ENCODE measurements at regions not wholly inside any gene's neighbourhood (a gene's known extent, or its start where the extent isn't known, plus 50 kb on each side); places are given as distances from the start of the nearest gene placed in this dataset.

GRCh38 chrX:45381841-45382240 is 181.2 kb upstream of the DIPK2B start:
- H3K27ac ChIP-seq (ENCODE audit: extremely low read depth, low read depth, low read length): no peak overlapping the region
- H3K4me1 ChIP-seq (ENCODE audit: control insufficient read depth, insufficient read depth, low read length): no peaks in the 10 kb centered on the region
- no peak overlapping the region for H3K4me3 ChIP-seq (ENCODE audit: low read depth, low read length)
- no peaks in the 10 kb centered on the region for H3K36me3 ChIP-seq (ENCODE audit: control insufficient read depth in 2 of 2, insufficient read depth in 1 of 2, low read length in 2 of 2)
- no peaks in the 10 kb centered on the region for H3K9me3 ChIP-seq (ENCODE audit: control insufficient read depth, insufficient read depth, low read depth, low read length)
- ChIA-PET POLR2A (interaction anchor here (0.7 kb wide), 1 partner anchor 68 kb away, joined by 4 read pairs; no protein-coding TSS in a partner anchor), CTCF (no interaction called here)
- TF ChIP-seq KLF7 (tag by site-specific recombination; IDR thresholded peaks at IDR 0.05; ENCODE audit: borderline replicate concordance) (no peak), ZNF416 (tag by site-specific recombination; IDR thresholded peaks at IDR 0.05) (no peak), FEZF1 (tag by site-specific recombination; IDR thresholded peaks at IDR 0.05) (no peak), ZNF747 (tag by site-specific recombination; IDR thresholded peaks at IDR 0.05) (no peak), ZNF768 (tag by site-specific recombination; IDR thresholded peaks at IDR 0.05) (no peak), ZBTB20 (tag by site-specific recombination; IDR thresholded peaks at IDR 0.05) (no peak), REST (tag by site-specific recombination; IDR thresholded peaks at IDR 0.05) (no peak)
- TF ChIP-seq, protein P1, sequence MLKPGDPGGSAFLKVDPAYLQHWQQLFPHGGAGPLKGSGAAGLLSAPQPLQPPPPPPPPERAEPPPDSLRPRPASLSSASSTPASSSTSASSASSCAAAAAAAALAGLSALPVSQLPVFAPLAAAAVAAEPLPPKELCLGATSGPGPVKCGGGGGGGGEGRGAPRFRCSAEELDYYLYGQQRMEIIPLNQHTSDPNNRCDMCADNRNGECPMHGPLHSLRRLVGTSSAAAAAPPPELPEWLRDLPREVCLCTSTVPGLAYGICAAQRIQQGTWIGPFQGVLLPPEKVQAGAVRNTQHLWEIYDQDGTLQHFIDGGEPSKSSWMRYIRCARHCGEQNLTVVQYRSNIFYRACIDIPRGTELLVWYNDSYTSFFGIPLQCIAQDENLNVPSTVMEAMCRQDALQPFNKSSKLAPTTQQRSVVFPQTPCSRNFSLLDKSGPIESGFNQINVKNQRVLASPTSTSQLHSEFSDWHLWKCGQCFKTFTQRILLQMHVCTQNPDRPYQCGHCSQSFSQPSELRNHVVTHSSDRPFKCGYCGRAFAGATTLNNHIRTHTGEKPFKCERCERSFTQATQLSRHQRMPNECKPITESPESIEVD (tag by site-specific recombination; IDR thresholded peaks at IDR 0.05): no peak

DNA sequence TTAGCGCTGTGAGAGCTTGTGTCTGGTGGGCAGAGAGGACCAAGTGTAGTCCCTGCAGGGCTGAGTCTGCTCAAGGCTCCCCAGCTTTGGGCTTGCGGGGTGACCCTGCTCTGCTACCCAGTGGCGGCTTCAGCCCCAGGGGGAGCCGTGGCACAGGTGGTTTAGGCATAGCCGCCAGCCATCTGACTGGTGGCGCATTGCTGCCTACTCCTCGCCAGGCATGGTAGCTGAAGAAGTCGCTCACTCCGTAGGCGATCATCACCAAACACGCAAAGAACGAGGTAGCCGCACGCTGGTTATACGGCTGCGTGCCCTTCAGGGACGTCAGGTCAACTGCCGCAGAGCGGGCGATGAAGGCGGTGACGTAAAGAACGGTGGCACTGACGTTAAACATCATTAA is 180.7 kb upstream of the DIPK2B start:
- CTCF ChIA-PET: no interaction called here
- no peak overlapping the region for H3K4me3 ChIP-seq (ENCODE audit: low read depth, low read length)
- POLR2A ChIA-PET: no interaction called here
- no peaks in the 10 kb centered on the region for H3K4me1 ChIP-seq (ENCODE audit: control insufficient read depth, insufficient read depth, low read length)
- no peaks in the 10 kb centered on the region for H3K36me3 ChIP-seq (ENCODE audit: control insufficient read depth in 2 of 2, insufficient read depth in 1 of 2, low read length in 2 of 2)
- TF ChIP-seq ZNF623 (tag by site-specific recombination; IDR thresholded peaks at IDR 0.05): no peak
- no peak for TF ChIP-seq ZNF600 (tag by site-specific recombination; IDR thresholded peaks at IDR 0.05)
- no peak for TF ChIP-seq ZNF174 (tag by site-specific recombination; IDR thresholded peaks at IDR 0.05)
- no peak overlapping the region for H3K27ac ChIP-seq (ENCODE audit: extremely low read depth, low read depth, low read length)
- H3K9me3 ChIP-seq (ENCODE audit: control insufficient read depth, insufficient read depth, low read depth, low read length): no peaks in the 10 kb centered on the region

GRCh38 chrX:45379236-45379635 is 178.6 kb upstream of the DIPK2B start:
- no peaks in the 10 kb centered on the region for H3K4me1 ChIP-seq (ENCODE audit: control insufficient read depth, insufficient read depth, low read length)
- POLR2A ChIA-PET: no interaction called here
- no peak for TF ChIP-seq ZNF560 (tag by site-specific recombination; IDR thresholded peaks at IDR 0.05; ENCODE audit: borderline replicate concordance)
- no peak for TF ChIP-seq ZNF24 (tag by site-specific recombination; IDR thresholded peaks at IDR 0.05)
- TF ChIP-seq ZNF19 (tag by site-specific recombination; IDR thresholded peaks at IDR 0.05; ENCODE audit: low read depth): no peak
- no peak for TF ChIP-seq ZNF112 (tag by site-specific recombination; IDR thresholded peaks at IDR 0.05)
- no peak for TF ChIP-seq ZNF398 (tag by site-specific recombination; IDR thresholded peaks at IDR 0.05)
- no peak for TF ChIP-seq ZNF23 (tag by site-specific recombination; IDR thresholded peaks at IDR 0.05; ENCODE audit: borderline replicate concordance)
- no peak for TF ChIP-seq ZNF302 (tag by site-specific recombination; IDR thresholded peaks at IDR 0.05; ENCODE audit: low read depth)
- no peak for TF ChIP-seq ZNF777 (tag by site-specific recombination; IDR thresholded peaks at IDR 0.05; ENCODE audit: borderline replicate concordance)
- H3K36me3 ChIP-seq (ENCODE audit: control insufficient read depth in 2 of 2, insufficient read depth in 1 of 2, low read length in 2 of 2): no peaks in the 10 kb centered on the region
- no peak overlapping the region for H3K27ac ChIP-seq (ENCODE audit: extremely low read depth, low read depth, low read length)
- H3K4me3 ChIP-seq (ENCODE audit: low read depth, low read length): no peak overlapping the region
- no peaks in the 10 kb centered on the region for H3K9me3 ChIP-seq (ENCODE audit: control insufficient read depth, insufficient read depth, low read depth, low read length)
- CTCF ChIA-PET: no interaction called here

Data from HEK293 (cell line).